ENCODE measurements at regions not wholly inside any gene's neighbourhood (a gene's known extent, or its start where the extent isn't known, plus 50 kb on each side); places are given as distances from the start of the nearest gene placed in this dataset.

DNA sequence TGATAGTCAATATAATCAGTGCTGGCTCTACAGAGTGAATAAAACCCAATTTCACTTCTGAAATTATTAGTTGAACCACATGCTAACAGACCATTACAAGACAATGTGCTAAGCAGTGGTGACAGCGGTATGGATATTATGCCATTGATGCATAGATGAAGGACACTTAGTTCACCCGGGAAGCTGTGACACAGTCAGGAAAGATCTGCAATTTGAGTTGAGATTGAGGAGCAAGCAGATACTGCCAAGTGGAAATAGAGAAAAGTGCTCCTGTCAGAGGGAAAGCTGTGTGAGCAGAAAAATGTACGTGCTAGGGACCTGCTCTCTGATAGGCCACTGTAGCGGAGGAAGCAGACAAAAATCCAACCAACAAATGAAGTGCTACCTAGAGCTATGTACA lies 529.5 kb upstream of the CDH2 start:
- H3K4me3 Mint-ChIP-seq: no peak overlapping the region
- Histone ChIP-seq H3K9me3 (ENCODE audit: control extremely low read depth in 1 of 3, control insufficient read depth in 2 of 3, insufficient read depth in 1 of 3, low read length in 2 of 3) (peaks cover 0 to 1% (median 0%) of the 10 kb centered on the region in 3 donors), H3K27ac (ENCODE audit: low read length in 2 of 2) (no peak overlapping the region), H4K20me1 (ENCODE audit: control insufficient read depth, insufficient read depth, low read length, poor library complexity, severe bottlenecking) (no peaks in the 10 kb centered on the region), H2AFZ (ENCODE audit: insufficient read depth, low read depth, low read length, poor library complexity, severe bottlenecking) (no peak overlapping the region), H3K36me3 (replicated peaks in 1 of 2; ENCODE audit: control extremely low read depth in 1 of 2, control insufficient read depth in 1 of 2, extremely low read depth in 1 of 2, insufficient read depth in 2 of 2, low read length in 1 of 2) (no peaks in the 10 kb centered on the region), H3K79me2 (ENCODE audit: control insufficient read depth, insufficient read depth, low read length) (no peaks in the 10 kb centered on the region), H3K4me2 (replicated peaks; ENCODE audit: low read depth, low read length, poor library complexity, severe bottlenecking) (no peak overlapping the region), H3K9ac (ENCODE audit: low read length) (no peak overlapping the region), H3K4me1 (ENCODE audit: control insufficient read depth in 2 of 2, insufficient read depth in 2 of 2, low read length in 2 of 2) (no peaks in the 10 kb centered on the region), H3K27me3 (replicated peaks in 1 of 4; ENCODE audit: control extremely low read depth in 1 of 4, control insufficient read depth in 3 of 4, insufficient read depth in 4 of 4, low read length in 3 of 4) (no peaks in the 10 kb centered on the region), H3K4me3 (ENCODE audit: control extremely low read depth in 1 of 5, extremely low read depth in 1 of 5, insufficient read depth in 1 of 5, low read depth in 2 of 5, low read length in 4 of 5) (no peak overlapping the region)
- H3K4me1 Mint-ChIP-seq: no peaks in the 10 kb centered on the region
- ChIA-PET POLR2A (no interaction called here), CTCF (no interaction called here)
- H3K27me3 Mint-ChIP-seq: no peaks in the 10 kb centered on the region
- H3K27ac Mint-ChIP-seq: no peak overlapping the region
- intact Hi-C loops (cut with micrococcal nuclease): no loop called here
- peaks cover 2% of the 10 kb centered on the region for H3K9me3 Mint-ChIP-seq (ENCODE audit: insufficient read depth)
- no CpG with 5 or more reads among the region's 4 CpGs for WGBS (ENCODE audit: insufficient coverage)
- DNase-seq (no peak), ATAC-seq (ENCODE audit: low read depth) (no peak)
- TF ChIP-seq EZH2 (IDR thresholded peaks at IDR 0.05; ENCODE audit: borderline replicate concordance, insufficient read depth, low read depth, low read length, poor library complexity, severe bottlenecking) (no peak), CTCF (IDR thresholded peaks at IDR 0.05) (no peak)

- no peak overlapping the region for H3K27ac ChIP-seq (ENCODE audit: low read length in 2 of 2)
- H3K4me3 ChIP-seq (ENCODE audit: control extremely low read depth in 1 of 5, extremely low read depth in 1 of 5, insufficient read depth in 1 of 5, low read depth in 2 of 5, low read length in 4 of 5): no peak overlapping the region
- Mint-ChIP-seq H3K27ac (no peak overlapping the region), H3K4me3 (no peak overlapping the region), H3K27me3 (no peaks in the 10 kb centered on the region), H3K4me1 (no peaks in the 10 kb centered on the region), H3K9me3 (ENCODE audit: insufficient read depth) (no peaks in the 10 kb centered on the region)
- H3K4me2 ChIP-seq (replicated peaks; ENCODE audit: low read depth, low read length, poor library complexity, severe bottlenecking): no peak overlapping the region
- ChIA-PET CTCF (no interaction called here), POLR2A (no interaction called here)
- 80% methylated on average over 1 of the region's 1 CpG for WGBS (ENCODE audit: insufficient coverage)
- no peak overlapping the region for H2AFZ ChIP-seq (ENCODE audit: insufficient read depth, low read depth, low read length, poor library complexity, severe bottlenecking)
- H3K79me2 ChIP-seq (ENCODE audit: control insufficient read depth, insufficient read depth, low read length): no peaks in the 10 kb centered on the region
- no peaks in the 10 kb centered on the region for H3K36me3 ChIP-seq (replicated peaks in 1 of 2; ENCODE audit: control extremely low read depth in 1 of 2, control insufficient read depth in 1 of 2, extremely low read depth in 1 of 2, insufficient read depth in 2 of 2, low read length in 1 of 2)
- DNase-seq: no peak
- no peak overlapping the region for H3K9ac ChIP-seq (ENCODE audit: low read length)
- no peaks in the 10 kb centered on the region for H3K4me1 ChIP-seq (ENCODE audit: control insufficient read depth in 2 of 2, insufficient read depth in 2 of 2, low read length in 2 of 2)
- TF ChIP-seq CTCF (IDR thresholded peaks at IDR 0.05) (no peak), EZH2 (IDR thresholded peaks at IDR 0.05; ENCODE audit: borderline replicate concordance, insufficient read depth, low read depth, low read length, poor library complexity, severe bottlenecking) (no peak)
- no peaks in the 10 kb centered on the region for H4K20me1 ChIP-seq (ENCODE audit: control insufficient read depth, insufficient read depth, low read length, poor library complexity, severe bottlenecking)
- peaks cover 0 to 1% (median 0%) of the 10 kb centered on the region in 3 donors for H3K9me3 ChIP-seq (ENCODE audit: control extremely low read depth in 1 of 3, control insufficient read depth in 2 of 3, insufficient read depth in 1 of 3, low read length in 2 of 3)
- intact Hi-C loops (cut with micrococcal nuclease): no loop called here
- H3K27me3 ChIP-seq (replicated peaks in 1 of 4; ENCODE audit: control extremely low read depth in 1 of 4, control insufficient read depth in 3 of 4, insufficient read depth in 4 of 4, low read length in 3 of 4): no peaks in the 10 kb centered on the region
- no peak for ATAC-seq (ENCODE audit: low read depth)
These were observed 528.6 kb upstream of the CDH2 start for GRCh38 chr18:28705482-28705881.

Data from B cell (primary cell).